HL-60/S4 treated with retinoic acid at 250 ng/mL for 4 days and 3 days (cell line): ENCODE measurements at regions not wholly inside any gene's neighbourhood (a gene's known extent, or its start where the extent isn't known, plus 50 kb on each side); places are given as distances from the start of the nearest gene placed in this dataset.

ENCODE experiments used
- in situ Hi-C: fragments of 300-500 bp; cut with MboI; formaldehyde crosslinking; loops from 2 replicates; pipeline ENCODE4 v1.7.0; 2022; ENCODE audit warnings: low sequenced_read_pairs

- in situ Hi-C loops = no loop called here
Observed at GRCh38 chr16:86447228-86447627, 63.1 kb upstream of the FOXF1 start.

- in situ Hi-C loops = no loop called here
Observed at GRCh38 chr16:86448306-86448890, 61.9 kb upstream of the FOXF1 start.

GRCh38 chr16:86449446-86450095 is 60.8 kb upstream of the FOXF1 start:
- in situ Hi-C loops = no loop called here

GRCh38 chr16:86450691-86451090 is 59.6 kb upstream of the FOXF1 start:
- in situ Hi-C loops = no loop called here

GRCh38 chr16:86452451-86452850 is 57.9 kb upstream of the FOXF1 start:
- in situ Hi-C loops = no loop called here

- in situ Hi-C loops = no loop called here
Observed at GRCh38 chr16:86455116-86455515, 55.2 kb upstream of the FOXF1 start.

GRCh38 chr16:86455640-86456039 is 54.7 kb upstream of the FOXF1 start:
- in situ Hi-C loops = no loop called here

- in situ Hi-C loops = no loop called here
Observed at GRCh38 chr16:86457501-86458148, 52.7 kb upstream of the FOXF1 start.

- in situ Hi-C loops = no loop called here
Observed at GRCh38 chr16:86458149-86458777, 52.1 kb upstream of the FOXF1 start.

GRCh38 chr16:86459266-86459665 is 51.1 kb upstream of the FOXF1 start:
- in situ Hi-C loops = no loop called here
